ENCODE measurements at regions not wholly inside any gene's neighbourhood (a gene's known extent, or its start where the extent isn't known, plus 50 kb on each side); places are given as distances from the start of the nearest gene placed in this dataset.

GRCh38 chr20:11287126-11287525 lies 613.3 kb upstream of the JAG1 start:
- TF ChIP-seq POU6F1 (CRISPR knock-in tag; IDR thresholded peaks at IDR 0.05; ENCODE audit: borderline replicate concordance, low read depth) = no peak
- no peak for TF ChIP-seq PPARA (CRISPR knock-in tag; IDR thresholded peaks at IDR 0.05; ENCODE audit: borderline replicate concordance)
- no peak for TF ChIP-seq ZNF565 (CRISPR knock-in tag; conservative IDR thresholded peaks at IDR 0.05; ENCODE audit: low read depth)
- no peak for TF ChIP-seq ZNF8 (CRISPR knock-in tag; IDR thresholded peaks at IDR 0.05)
- TF ChIP-seq PATZ1 (CRISPR knock-in tag; IDR thresholded peaks at IDR 0.05; ENCODE audit: borderline replicate concordance) = no peak
- no peak for TF ChIP-seq GLIS3 (CRISPR knock-in tag; IDR thresholded peaks at IDR 0.05)
- TF ChIP-seq BACH2 (CRISPR knock-in tag; IDR thresholded peaks at IDR 0.05; ENCODE audit: borderline replicate concordance) = no peak
- no peak for TF ChIP-seq SNAI2 (CRISPR knock-in tag; IDR thresholded peaks at IDR 0.05)
- TF ChIP-seq TSHZ2 (CRISPR knock-in tag; IDR thresholded peaks at IDR 0.05) = no peak
- no peak for TF ChIP-seq ZFP30 (CRISPR knock-in tag; IDR thresholded peaks at IDR 0.05)
- TF ChIP-seq CSRNP3 (CRISPR knock-in tag; IDR thresholded peaks at IDR 0.05) = no peak
- TF ChIP-seq CREB5 (CRISPR knock-in tag; IDR thresholded peaks at IDR 0.05; ENCODE audit: low read depth) = no peak
- TF ChIP-seq ZFP3 (CRISPR knock-in tag; IDR thresholded peaks at IDR 0.05) = no peak
- no peak for ATAC-seq

- no peak for TF ChIP-seq ARNTL (CRISPR knock-in tag; IDR thresholded peaks at IDR 0.05; ENCODE audit: borderline replicate concordance, low read depth)
- TF ChIP-seq CREB5 (CRISPR knock-in tag; IDR thresholded peaks at IDR 0.05; ENCODE audit: low read depth) = no peak
- no peak for TF ChIP-seq ZFP30 (CRISPR knock-in tag; IDR thresholded peaks at IDR 0.05)
- ATAC-seq = no peak
Measured at GRCh38 chr20:11296221-11296620, 621.5 kb upstream of the BTBD3 start.

- no peak for ATAC-seq
- TF ChIP-seq SNAI2 (CRISPR knock-in tag; IDR thresholded peaks at IDR 0.05) = no peak
- TF ChIP-seq ZFP3 (CRISPR knock-in tag; IDR thresholded peaks at IDR 0.05) = no peak
- no peak for TF ChIP-seq PPARA (CRISPR knock-in tag; IDR thresholded peaks at IDR 0.05; ENCODE audit: borderline replicate concordance)
- TF ChIP-seq RARB (CRISPR knock-in tag; IDR thresholded peaks at IDR 0.05) = no peak
- no peak for TF ChIP-seq CSRNP3 (CRISPR knock-in tag; IDR thresholded peaks at IDR 0.05)
- no peak for TF ChIP-seq ZC3H10 (CRISPR knock-in tag; IDR thresholded peaks at IDR 0.05)
- TF ChIP-seq PATZ1 (CRISPR knock-in tag; IDR thresholded peaks at IDR 0.05; ENCODE audit: borderline replicate concordance) = no peak
Measured at GRCh38 chr20:11296951-11297350, 620.7 kb upstream of the BTBD3 start.
